ENCODE measurements at regions not wholly inside any gene's neighbourhood (a gene's known extent, or its start where the extent isn't known, plus 50 kb on each side); places are given as distances from the start of the nearest gene placed in this dataset.

DNA sequence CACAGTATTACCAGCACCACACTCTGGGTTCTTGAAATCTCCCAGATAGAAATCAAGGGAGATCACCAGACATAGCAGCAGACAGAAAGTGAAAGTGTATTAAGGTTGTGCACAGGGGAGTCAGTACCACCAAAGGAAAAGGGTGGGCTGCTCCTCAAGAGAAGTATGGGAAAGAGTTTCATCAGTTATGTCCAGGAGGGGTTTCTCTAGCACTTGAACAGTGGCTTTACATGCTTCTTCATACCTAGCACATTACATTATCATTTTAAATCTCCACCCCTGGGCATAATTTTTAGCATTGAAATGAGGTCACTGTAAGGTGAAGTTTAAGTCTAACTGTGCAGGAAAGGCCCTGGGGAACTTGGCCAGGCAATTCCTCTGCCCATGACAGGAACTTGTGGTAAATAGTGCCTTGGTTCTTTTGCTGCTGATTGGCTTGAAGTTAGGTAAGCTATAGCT is 601.0 kb downstream of the NUF2 start:
- Mint-ChIP-seq H3K4me3 (ENCODE audit: unreplicated experiment) (no peak overlapping the region), H3K27ac (ENCODE audit: unreplicated experiment) (no peak overlapping the region), H3K36me3 (ENCODE audit: low read depth) (no peaks in the 10 kb centered on the region), H3K4me1 (ENCODE audit: low read depth) (no peaks in the 10 kb centered on the region), H3K27me3 (ENCODE audit: low read depth) (peaks cover 4% of the 10 kb centered on the region), H3K9me3 (ENCODE audit: low read depth) (no peaks in the 10 kb centered on the region)
- TF ChIP-seq, protein P1, sequence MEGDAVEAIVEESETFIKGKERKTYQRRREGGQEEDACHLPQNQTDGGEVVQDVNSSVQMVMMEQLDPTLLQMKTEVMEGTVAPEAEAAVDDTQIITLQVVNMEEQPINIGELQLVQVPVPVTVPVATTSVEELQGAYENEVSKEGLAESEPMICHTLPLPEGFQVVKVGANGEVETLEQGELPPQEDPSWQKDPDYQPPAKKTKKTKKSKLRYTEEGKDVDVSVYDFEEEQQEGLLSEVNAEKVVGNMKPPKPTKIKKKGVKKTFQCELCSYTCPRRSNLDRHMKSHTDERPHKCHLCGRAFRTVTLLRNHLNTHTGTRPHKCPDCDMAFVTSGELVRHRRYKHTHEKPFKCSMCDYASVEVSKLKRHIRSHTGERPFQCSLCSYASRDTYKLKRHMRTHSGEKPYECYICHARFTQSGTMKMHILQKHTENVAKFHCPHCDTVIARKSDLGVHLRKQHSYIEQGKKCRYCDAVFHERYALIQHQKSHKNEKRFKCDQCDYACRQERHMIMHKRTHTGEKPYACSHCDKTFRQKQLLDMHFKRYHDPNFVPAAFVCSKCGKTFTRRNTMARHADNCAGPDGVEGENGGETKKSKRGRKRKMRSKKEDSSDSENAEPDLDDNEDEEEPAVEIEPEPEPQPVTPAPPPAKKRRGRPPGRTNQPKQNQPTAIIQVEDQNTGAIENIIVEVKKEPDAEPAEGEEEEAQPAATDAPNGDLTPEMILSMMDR (IDR thresholded peaks at IDR 0.05) = no peak
- no peak for DNase-seq (ENCODE audit: low spot score)

DNA sequence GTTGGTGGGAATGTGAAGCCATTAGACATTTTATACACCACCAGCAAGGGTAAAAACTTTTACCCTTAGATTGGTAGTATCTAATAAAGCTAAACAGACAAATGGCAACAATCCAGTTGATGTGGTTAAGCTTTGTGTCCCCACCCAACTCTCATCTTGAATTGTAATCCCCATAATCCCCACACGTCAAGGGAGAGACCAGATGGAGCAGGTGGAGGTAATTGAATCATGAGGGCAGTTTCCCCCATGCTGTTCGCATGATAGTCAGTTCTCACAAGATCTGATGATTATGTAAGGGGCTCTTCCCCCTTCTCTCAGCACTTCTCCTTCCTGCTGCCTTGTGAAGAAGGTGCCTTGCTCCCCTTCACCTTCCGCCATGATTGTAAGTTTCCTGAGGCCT is 602.3 kb downstream of the NUF2 start:
- TF ChIP-seq, protein P1 (IDR thresholded peaks at IDR 0.05) = no peak
- peaks cover 3% of the 10 kb centered on the region for H3K27me3 Mint-ChIP-seq (ENCODE audit: low read depth)
- no peaks in the 10 kb centered on the region for H3K4me1 Mint-ChIP-seq (ENCODE audit: low read depth)
- no peak overlapping the region for H3K27ac Mint-ChIP-seq (ENCODE audit: unreplicated experiment)
- H3K9me3 Mint-ChIP-seq (ENCODE audit: low read depth) = no peaks in the 10 kb centered on the region
- DNase-seq (ENCODE audit: low spot score) = no peak
- H3K36me3 Mint-ChIP-seq (ENCODE audit: low read depth) = no peaks in the 10 kb centered on the region
- H3K4me3 Mint-ChIP-seq (ENCODE audit: unreplicated experiment) = no peak overlapping the region

- TF ChIP-seq, protein P1 (IDR thresholded peaks at IDR 0.05) = no peak
- DNase-seq (ENCODE audit: low spot score) = no peak
- Mint-ChIP-seq H3K4me1 (ENCODE audit: low read depth) (no peaks in the 10 kb centered on the region), H3K4me3 (ENCODE audit: unreplicated experiment) (no peak overlapping the region), H3K27me3 (ENCODE audit: low read depth) (peaks cover 3% of the 10 kb centered on the region), H3K36me3 (ENCODE audit: low read depth) (no peaks in the 10 kb centered on the region), H3K9me3 (ENCODE audit: low read depth) (no peaks in the 10 kb centered on the region), H3K27ac (ENCODE audit: unreplicated experiment) (no peak overlapping the region)
Measured at GRCh38 chr1:163927493-163927892, 605.7 kb downstream of the NUF2 start.

DNA sequence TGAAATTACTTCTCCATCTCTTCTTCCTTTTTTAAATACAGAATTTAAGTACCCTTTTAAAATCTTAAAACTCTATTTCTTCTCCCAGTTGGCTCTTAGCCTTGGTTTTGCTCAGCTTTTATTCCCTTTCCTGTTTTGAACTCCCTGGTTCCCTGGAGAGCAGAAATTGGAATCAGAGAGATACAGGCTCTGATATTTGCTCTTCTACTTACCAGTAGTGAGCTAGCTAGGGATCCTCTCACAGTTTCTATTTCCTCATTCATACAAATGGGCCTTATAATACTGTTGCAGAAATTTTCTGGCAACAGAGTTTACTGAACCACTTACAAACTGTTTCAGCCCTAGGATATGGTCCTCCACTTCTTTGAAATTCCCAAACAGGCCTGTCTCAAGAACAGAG is 606.3 kb downstream of the NUF2 start:
- peaks cover 5% of the 10 kb centered on the region for H3K27me3 Mint-ChIP-seq (ENCODE audit: low read depth)
- H3K36me3 Mint-ChIP-seq (ENCODE audit: low read depth) = no peaks in the 10 kb centered on the region
- no peak overlapping the region for H3K27ac Mint-ChIP-seq (ENCODE audit: unreplicated experiment)
- H3K4me3 Mint-ChIP-seq (ENCODE audit: unreplicated experiment) = no peak overlapping the region
- TF ChIP-seq, protein P1 (IDR thresholded peaks at IDR 0.05) = no peak
- no peaks in the 10 kb centered on the region for H3K9me3 Mint-ChIP-seq (ENCODE audit: low read depth)
- no peak for DNase-seq (ENCODE audit: low spot score)
- H3K4me1 Mint-ChIP-seq (ENCODE audit: low read depth) = no peaks in the 10 kb centered on the region

- no peaks in the 10 kb centered on the region for H3K4me1 Mint-ChIP-seq (ENCODE audit: low read depth)
- no peak for DNase-seq (ENCODE audit: low spot score)
Measured at GRCh38 chr1:163928651-163929050, 606.9 kb downstream of the NUF2 start.

More at GRCh38 chr1:163928651-163929050, 606.9 kb downstream of the NUF2 start:
- Mint-ChIP-seq H3K27ac (ENCODE audit: unreplicated experiment) (no peak overlapping the region), H3K36me3 (ENCODE audit: low read depth) (no peaks in the 10 kb centered on the region), H3K9me3 (ENCODE audit: low read depth) (no peaks in the 10 kb centered on the region), H3K4me3 (ENCODE audit: unreplicated experiment) (no peak overlapping the region), H3K27me3 (ENCODE audit: low read depth) (peaks cover 6% of the 10 kb centered on the region)
- TF ChIP-seq, protein P1 (IDR thresholded peaks at IDR 0.05) = no peak
